ENCODE measurements at regions not wholly inside any gene's neighbourhood (a gene's known extent, or its start where the extent isn't known, plus 50 kb on each side); places are given as distances from the start of the nearest gene placed in this dataset.

DNA sequence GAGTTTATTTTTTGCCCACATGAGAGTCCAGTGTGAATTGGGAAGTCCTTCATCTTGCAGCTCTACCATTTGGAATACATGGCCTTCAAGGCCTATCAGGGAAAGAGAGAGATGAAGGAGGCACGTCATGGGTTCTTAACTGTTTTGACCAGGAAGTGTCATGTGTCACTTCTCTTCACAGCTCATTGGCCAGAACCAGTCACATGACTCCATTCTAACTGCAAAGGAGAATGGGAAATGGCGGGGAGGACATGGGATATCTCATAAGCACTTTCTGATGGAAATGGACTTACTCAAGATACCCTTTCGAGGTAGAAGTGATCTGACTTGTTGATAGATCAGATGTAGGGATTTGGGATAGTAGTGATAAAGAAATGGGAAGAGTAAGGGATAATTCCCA is 57.9 kb upstream of the CES5A start:
- DNase-seq, result no peak
- peaks cover 4% of the 10 kb centered on the region for H3K4me1 ChIP-seq (ENCODE audit: control insufficient read depth, insufficient read depth, low read length)
- no peaks in the 10 kb centered on the region for H3K36me3 ChIP-seq (ENCODE audit: control insufficient read depth, insufficient read depth, low read length)
- peaks cover 4% of the 10 kb centered on the region for H3K27me3 ChIP-seq (ENCODE audit: control insufficient read depth, insufficient read depth, low read length)
- H3K4me3 ChIP-seq (ENCODE audit: low read length), result no peak overlapping the region
- 100% methylated on average over 1 of the region's 3 CpGs for WGBS (ENCODE audit: insufficient coverage)
- H3K9me3 ChIP-seq (replicated peaks; ENCODE audit: control insufficient read depth, low read depth, low read length), result no peaks in the 10 kb centered on the region
- no peak overlapping the region for H3K27ac ChIP-seq (ENCODE audit: low read length)

DNA sequence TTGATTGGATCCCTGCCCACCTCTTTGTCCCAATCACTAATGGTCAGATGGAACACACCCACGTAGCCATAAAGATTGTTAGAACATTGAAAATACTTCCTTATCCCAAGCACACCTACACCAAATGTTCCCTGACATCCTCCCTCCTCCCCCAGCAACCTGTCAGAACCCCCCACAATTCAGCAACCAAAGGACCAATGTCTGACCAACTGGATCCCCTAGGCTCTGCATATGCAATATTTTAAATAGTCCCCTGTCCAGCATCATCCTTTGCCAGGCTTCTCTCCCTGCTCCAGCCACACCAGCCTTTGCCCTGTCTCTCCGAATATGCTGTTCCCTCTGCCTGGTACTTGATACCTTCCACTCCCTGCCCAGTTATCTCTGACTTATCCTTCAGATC is 54.9 kb upstream of the CES5A start:
- 58% methylated on average over 2 of the region's 2 CpGs for WGBS (ENCODE audit: insufficient coverage)
- Histone ChIP-seq H3K4me1 (ENCODE audit: control insufficient read depth, insufficient read depth, low read length) (no peaks in the 10 kb centered on the region), H3K27me3 (ENCODE audit: control insufficient read depth, insufficient read depth, low read length) (no peaks in the 10 kb centered on the region), H3K27ac (ENCODE audit: low read length) (no peak overlapping the region), H3K36me3 (ENCODE audit: control insufficient read depth, insufficient read depth, low read length) (no peaks in the 10 kb centered on the region), H3K9me3 (replicated peaks; ENCODE audit: control insufficient read depth, low read depth, low read length) (no peaks in the 10 kb centered on the region), H3K4me3 (ENCODE audit: low read length) (no peak overlapping the region)
- DNase-seq, result no peak

DNA sequence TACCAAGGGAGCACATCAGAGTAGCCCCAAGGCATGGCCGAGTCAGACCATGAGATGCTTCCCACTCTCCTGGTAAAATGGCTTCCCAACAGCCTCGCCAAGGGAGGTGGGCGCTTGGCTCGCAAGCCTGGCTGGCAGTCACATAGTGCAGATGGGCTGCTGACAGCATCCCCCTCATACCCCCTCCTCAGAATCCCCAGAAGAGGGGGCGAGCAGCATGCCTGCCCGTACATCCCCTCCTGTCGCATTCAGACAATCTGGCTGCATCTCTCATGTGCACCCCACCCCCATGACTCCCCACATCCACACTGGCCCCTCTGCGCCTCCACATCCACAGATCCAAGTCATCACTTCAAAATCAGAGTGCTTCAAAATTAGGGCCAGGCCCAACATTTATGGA is 54.0 kb upstream of the CES5A start:
- Histone ChIP-seq H3K4me1 (ENCODE audit: control insufficient read depth, insufficient read depth, low read length) (no peaks in the 10 kb centered on the region), H3K4me3 (ENCODE audit: low read length) (no peak overlapping the region), H3K9me3 (replicated peaks; ENCODE audit: control insufficient read depth, low read depth, low read length) (no peaks in the 10 kb centered on the region), H3K27ac (ENCODE audit: low read length) (no peak overlapping the region), H3K27me3 (ENCODE audit: control insufficient read depth, insufficient read depth, low read length) (no peaks in the 10 kb centered on the region), H3K36me3 (ENCODE audit: control insufficient read depth, insufficient read depth, low read length) (no peaks in the 10 kb centered on the region)
- WGBS (ENCODE audit: insufficient coverage), result 87% methylated on average over 7 of the region's 8 CpGs
- no peak for DNase-seq

DNA sequence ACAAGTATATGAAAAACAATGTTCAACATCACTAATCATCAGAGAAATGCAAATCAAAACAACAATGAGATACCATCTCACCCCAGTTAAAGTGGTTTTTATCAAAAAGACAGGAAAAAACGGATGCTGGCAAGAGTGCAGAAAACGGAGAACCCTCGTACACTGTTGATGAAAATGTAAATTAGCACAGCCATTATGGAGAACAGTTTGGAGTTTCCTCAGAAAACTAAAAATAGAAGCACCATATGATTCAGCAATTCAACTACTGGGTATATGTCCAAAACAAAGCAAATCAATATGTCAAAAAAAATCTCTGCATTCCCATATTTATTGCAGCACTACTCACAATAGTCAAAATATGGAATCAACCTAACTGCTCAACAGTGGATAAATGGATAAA is 50.1 kb upstream of the CES5A start:
- no peak for DNase-seq
- Histone ChIP-seq H3K9me3 (replicated peaks; ENCODE audit: control insufficient read depth, low read depth, low read length) (no peaks in the 10 kb centered on the region), H3K4me1 (ENCODE audit: control insufficient read depth, insufficient read depth, low read length) (no peaks in the 10 kb centered on the region), H3K27ac (ENCODE audit: low read length) (no peak overlapping the region), H3K27me3 (ENCODE audit: control insufficient read depth, insufficient read depth, low read length) (peaks cover 2% of the 10 kb centered on the region), H3K36me3 (ENCODE audit: control insufficient read depth, insufficient read depth, low read length) (no peaks in the 10 kb centered on the region), H3K4me3 (ENCODE audit: low read length) (no peak overlapping the region)
- WGBS (ENCODE audit: insufficient coverage), result no CpG with 5 or more reads among the region's 3 CpGs
